HFF-Myc (cell line): ENCODE measurements at regions not wholly inside any gene's neighbourhood (a gene's known extent, or its start where the extent isn't known, plus 50 kb on each side); places are given as distances from the start of the nearest gene placed in this dataset.

Experiments
- DNase-seq: peaks from one replicate; pipeline ENCODE4 v3.0.0-alpha.2; 2011; ENCODE audit warnings: low read depth; ENCODE audit errors: extremely low read depth
- H3K4me3 ChIP-seq: replicated peaks from 2 replicates; pipeline ENCODE4 v1.5.1; 2011; ENCODE audit warnings: low read depth, mild to moderate bottlenecking, control low read depth, low read length
- CTCF ChIP-seq: IDR thresholded peaks from 2 replicates; pipeline ENCODE4 v1.5.1; 2012; ENCODE audit warnings: mild to moderate bottlenecking, low read depth, low read length, control low read depth; ENCODE audit errors: missing control alignments

DNA sequence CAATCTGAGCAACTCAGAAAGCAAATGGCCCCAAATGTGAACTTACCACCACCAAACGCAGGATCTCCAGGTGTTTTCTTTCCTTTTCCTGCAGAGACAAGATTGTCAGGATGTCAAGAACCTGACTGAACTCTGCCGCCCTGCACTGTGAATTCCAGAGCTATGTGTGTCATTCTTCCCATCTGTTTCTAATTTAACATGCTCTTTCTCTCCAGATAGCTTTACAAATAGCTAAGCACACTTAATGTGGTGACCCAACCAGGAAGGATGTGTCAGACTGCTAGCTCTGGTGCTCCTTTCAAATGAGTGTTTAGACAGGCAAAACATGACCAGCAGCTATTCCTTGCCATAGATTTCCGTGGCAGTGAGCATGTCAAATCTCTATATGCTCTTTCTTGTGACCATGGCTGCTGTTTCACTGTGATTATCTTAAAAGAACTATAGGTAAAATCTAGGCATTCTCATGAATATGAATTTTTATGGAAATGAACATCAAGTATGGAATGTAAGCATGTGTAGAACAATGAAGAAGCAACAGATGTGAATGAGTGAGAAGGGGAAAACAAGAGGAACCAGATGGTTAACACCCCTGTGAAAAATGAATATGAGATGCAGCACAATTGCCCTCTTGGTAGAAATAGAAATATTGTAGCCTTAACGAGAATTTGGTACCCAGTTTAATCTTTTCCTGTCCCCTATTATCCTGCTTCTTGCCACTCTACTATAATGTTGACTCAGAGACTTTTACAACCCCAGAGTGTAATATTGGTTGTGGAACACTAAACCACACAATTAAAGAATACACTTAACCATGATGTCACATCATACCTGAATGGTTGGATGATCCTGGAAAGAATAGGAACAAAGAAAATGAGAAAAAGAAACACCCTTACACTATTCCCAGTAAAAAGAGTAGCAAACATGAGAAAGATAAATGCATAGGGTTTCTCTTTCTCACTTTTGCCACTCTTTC lies 247.8 kb upstream of the DKK2 start:
- peak overlapping the region; percentile 2; the same call in 1 of the 2 replicates for H3K4me3 ChIP-seq

GRCh38 chr4:107279733-107280132 lies 243.6 kb upstream of the DKK2 start:
- TF ChIP-seq CTCF, result no peak
- no peak for DNase-seq
- no peak overlapping the region for H3K4me3 ChIP-seq

More for the DNA sequence above, 247.8 kb upstream of the DKK2 start:
- TF ChIP-seq CTCF, result no peak
- DNase-seq, result peak; percentile 97

DNA sequence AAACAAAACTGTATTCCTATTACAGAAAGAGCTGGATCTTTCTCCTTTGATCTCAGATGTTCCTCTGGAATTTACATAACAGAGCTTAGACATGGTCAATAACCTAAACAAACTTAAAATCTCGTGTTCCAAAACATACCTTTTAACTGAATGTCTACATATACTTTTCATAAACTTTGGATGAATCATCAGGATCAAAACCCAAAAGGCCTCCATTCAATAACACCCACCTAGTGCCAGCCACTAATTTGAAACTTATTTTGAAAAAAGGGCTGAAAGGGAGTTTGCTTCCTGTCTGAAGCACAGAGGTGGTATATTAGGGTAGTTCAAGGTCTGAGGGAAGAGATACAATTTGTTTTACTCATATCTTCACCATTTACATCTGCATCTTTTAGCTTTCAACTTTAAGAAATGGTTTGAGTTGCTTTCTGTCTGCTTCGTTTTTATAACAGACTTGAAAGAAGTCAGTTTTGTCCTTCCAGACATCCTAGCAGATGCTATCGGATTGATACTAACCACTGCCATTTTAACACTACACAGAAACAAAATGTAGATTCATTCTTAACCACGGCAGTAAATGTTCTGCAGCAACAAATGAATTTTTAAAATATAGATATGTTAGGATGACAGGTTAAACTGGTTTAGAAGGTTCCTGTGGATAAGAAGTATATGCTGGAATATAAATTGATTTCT lies 242.8 kb upstream of the DKK2 start:
- peak; percentile 66 for DNase-seq
- no peak overlapping the region for H3K4me3 ChIP-seq
- no peak for TF ChIP-seq CTCF

DNA sequence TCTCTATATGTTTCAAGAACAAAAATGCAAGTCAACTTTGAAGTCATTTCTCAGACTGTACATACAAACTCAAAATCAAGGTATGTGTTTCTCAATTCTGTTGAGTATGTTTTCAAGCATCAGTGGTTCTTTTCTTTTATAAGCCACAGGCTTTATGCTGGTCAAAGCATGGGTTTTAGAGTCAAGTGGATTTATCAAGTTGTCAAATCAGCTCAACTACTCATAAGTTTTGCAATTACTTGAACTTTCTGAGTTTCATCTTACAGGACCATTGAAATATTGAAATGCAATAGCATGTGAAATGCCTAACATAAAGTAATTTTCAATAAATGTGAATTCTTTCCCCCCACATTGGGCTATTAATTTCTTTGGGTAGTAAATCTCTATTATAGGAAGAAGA lies 239.9 kb upstream of the DKK2 start:
- no peak for TF ChIP-seq CTCF

GRCh38 chr4:107275225-107275624 lies 239.1 kb upstream of the DKK2 start:
- TF ChIP-seq CTCF, result no peak
- H3K4me3 ChIP-seq, result no peak overlapping the region
- DNase-seq, result no peak

More for the DNA sequence above, 239.9 kb upstream of the DKK2 start:
- no peak for DNase-seq
- H3K4me3 ChIP-seq, result no peak overlapping the region

GRCh38 chr4:107270614-107271013 lies 234.5 kb upstream of the DKK2 start:
- no peak overlapping the region for H3K4me3 ChIP-seq
- DNase-seq, result no peak
- TF ChIP-seq CTCF, result no peak
